ENCODE measurements at regions not wholly inside any gene's neighbourhood (a gene's known extent, or its start where the extent isn't known, plus 50 kb on each side); places are given as distances from the start of the nearest gene placed in this dataset.

DNA sequence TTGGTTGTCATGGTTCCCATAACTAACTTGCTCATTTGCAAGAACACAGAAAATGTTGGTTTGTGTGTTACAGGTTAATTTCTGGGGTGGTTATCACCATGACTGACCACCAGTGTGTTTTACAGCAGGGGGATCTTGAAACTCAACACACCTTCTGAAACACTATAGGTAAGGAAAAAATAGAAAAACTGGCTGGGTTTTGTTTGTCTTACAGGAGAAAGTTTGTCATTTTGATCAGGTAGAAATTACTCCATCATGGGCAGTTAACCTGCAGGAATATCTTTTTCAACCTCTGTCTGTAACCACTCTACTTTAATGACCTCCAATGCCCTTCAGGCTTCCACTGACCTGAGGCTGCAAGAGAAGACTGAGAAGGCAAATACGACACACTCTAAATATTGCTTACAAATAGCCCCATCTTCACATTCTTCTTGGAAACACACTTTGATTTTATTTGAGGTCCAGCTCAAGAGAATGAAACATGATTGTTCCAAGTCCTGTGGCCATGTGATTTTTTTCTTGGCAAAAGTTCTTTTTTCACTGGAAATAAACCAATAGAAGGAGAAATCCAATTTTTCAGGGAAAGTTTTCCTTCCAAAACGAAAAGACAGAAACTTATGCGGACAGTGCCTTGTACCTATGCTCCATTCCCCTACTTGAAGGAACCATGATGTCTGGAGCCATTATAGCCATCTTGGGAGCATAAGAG is 428.7 kb upstream of the SALL1 start:
- CTCF ChIA-PET, result interaction anchor here (1.2 kb wide), 2 partner anchors 11 to 45 kb away, joined by 3 read pairs; no protein-coding TSS in a partner anchor

DNA sequence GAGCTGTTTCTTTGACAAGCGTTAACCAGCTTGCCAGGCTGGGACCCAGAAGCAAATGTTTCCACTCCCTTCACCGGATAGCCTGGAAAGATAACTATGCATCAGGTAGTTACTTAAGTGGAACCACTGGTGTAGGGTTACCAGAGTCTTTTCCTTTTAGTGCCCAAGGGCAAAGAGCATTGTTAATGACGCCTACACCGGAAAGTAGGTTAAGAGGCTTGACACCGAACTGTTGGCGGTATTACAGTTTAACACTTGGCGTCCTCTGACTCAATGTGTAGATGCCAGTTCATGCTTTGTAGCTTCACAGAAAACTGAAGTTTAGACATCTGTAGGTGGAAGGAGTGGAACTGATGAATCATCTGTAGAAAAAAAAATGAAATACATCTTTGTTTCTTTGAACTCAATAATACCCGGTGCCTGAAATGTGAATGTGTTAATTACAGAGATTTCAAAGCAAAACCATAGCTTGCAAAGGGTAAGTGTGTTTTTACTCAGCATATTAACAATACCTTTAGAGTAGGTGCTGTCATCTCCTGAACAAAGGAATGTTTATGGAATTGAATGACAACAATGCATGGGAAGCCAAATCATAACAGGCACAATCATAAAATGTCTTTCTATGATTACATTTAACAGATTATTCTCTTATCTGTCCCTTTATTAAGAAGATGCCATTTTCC is 426.7 kb upstream of the SALL1 start:
- POLR2A ChIA-PET, result no interaction called here
- DNase-seq (ENCODE audit: extremely low spot score), result no peak
- CTCF ChIA-PET, result no interaction called here
- TF ChIP-seq, protein P1, sequence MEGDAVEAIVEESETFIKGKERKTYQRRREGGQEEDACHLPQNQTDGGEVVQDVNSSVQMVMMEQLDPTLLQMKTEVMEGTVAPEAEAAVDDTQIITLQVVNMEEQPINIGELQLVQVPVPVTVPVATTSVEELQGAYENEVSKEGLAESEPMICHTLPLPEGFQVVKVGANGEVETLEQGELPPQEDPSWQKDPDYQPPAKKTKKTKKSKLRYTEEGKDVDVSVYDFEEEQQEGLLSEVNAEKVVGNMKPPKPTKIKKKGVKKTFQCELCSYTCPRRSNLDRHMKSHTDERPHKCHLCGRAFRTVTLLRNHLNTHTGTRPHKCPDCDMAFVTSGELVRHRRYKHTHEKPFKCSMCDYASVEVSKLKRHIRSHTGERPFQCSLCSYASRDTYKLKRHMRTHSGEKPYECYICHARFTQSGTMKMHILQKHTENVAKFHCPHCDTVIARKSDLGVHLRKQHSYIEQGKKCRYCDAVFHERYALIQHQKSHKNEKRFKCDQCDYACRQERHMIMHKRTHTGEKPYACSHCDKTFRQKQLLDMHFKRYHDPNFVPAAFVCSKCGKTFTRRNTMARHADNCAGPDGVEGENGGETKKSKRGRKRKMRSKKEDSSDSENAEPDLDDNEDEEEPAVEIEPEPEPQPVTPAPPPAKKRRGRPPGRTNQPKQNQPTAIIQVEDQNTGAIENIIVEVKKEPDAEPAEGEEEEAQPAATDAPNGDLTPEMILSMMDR (IDR thresholded peaks at IDR 0.05; ENCODE audit: control extremely low read depth, extremely low read depth, low read depth, missing control alignments), result no peak

More for the DNA sequence above, 428.7 kb upstream of the SALL1 start:
- POLR2A ChIA-PET, result no interaction called here
- DNase-seq (ENCODE audit: extremely low spot score), result no peak
- TF ChIP-seq, protein P1 (IDR thresholded peaks at IDR 0.05; ENCODE audit: control extremely low read depth, extremely low read depth, low read depth, missing control alignments), result no peak

DNA sequence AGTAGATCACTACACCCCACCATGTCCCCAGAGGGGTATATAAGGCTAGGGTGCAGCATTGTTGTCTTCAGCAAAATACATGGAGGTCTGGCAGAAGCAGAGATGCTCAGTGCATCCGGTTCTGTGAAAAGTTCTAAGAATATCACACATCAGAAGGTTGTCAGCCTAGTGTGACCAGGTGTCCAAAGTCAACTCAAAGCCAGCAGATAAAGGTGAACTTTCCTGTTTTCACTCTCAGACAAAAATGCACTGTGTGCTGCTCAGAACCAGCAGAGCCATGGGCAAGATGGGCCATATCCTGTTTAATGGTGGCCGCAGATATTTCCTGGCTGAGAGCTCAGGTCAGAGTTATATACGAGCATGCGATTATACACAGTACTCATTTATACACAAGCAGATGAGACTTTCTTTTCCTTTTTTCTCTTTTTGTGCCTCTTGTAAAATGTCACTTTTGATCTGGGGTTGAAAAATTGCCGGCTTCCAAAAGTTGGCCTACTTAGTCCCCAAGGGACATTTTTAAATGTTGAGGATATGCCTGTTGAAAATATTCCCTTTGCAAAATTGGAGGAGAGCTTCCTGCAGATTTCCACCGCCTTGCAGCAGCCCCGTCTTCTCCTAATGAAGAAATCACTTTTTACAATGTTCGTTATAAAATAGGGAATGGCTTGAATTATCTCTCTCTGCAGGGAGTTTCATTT is 425.6 kb upstream of the SALL1 start:
- ChIA-PET CTCF (no interaction called here), POLR2A (no interaction called here)
- no peak for DNase-seq (ENCODE audit: extremely low spot score)
- TF ChIP-seq, protein P1 (IDR thresholded peaks at IDR 0.05; ENCODE audit: control extremely low read depth, extremely low read depth, low read depth, missing control alignments), result no peak

DNA sequence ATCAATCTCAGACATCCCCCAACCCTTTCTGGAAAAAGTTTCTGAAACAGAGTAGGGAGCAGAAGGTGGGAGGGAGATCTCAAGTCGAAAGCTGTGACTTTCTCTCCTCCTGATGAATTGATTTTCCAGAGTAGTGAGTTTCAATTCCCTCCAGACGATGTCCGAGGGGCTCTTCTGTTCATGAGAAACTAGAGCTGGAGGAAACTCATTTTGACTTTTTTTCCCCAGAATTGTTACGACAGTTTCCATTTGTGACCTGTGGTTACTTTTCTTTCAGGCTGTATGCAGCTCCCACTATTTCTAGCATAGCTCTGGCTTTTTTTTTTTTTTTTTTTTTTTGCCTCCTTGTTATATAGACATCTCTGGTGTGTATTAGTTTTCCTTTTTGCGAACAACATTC is 422.1 kb upstream of the SALL1 start:
- CTCF ChIA-PET, result no interaction called here
- POLR2A ChIA-PET, result no interaction called here
- TF ChIP-seq, protein P1 (IDR thresholded peaks at IDR 0.05; ENCODE audit: control extremely low read depth, extremely low read depth, low read depth, missing control alignments), result no peak
- DNase-seq (ENCODE audit: extremely low spot score), result no peak

DNA sequence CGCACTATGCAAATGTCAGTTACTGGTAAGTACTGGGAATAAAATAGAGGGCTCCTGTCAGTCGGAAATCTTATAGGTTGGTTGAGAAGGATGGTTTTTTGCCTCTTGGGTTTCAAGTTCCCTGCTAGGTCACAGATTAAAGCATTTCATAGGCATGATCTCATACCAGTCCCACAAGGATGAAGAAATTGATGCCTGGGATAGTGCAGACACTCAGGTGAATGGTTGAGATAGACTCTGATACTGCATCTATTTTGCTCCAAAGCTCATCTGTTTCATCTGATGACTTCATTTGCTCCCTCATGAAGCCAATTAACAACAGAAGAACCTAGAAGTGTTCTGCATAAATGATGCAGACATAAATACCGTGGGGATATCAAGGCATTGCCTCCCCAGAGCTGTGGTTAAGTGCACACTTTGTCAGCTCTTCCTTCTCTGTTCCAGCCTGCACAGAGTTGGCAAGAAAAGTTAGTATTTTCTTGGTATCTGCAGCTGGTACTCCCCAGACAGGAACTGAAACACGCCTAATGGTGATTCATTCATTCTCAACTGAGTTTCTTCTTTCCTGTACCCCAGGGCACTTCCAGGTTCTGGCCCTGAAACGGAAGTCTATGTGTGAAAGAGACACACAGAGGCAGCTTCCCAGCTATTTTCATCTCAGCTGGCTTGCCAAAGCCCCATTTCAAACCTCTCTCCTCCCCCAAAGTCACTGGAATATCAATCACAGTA is 418.3 kb upstream of the SALL1 start:
- CTCF ChIA-PET, result interaction anchor here (1.6 kb wide), 1 partner anchor 10 kb away, joined by 3 read pairs; no protein-coding TSS in a partner anchor
- TF ChIP-seq, protein P1 (IDR thresholded peaks at IDR 0.05; ENCODE audit: control extremely low read depth, extremely low read depth, low read depth, missing control alignments), result no peak
- no peak for DNase-seq (ENCODE audit: extremely low spot score)
- POLR2A ChIA-PET, result no interaction called here

DNA sequence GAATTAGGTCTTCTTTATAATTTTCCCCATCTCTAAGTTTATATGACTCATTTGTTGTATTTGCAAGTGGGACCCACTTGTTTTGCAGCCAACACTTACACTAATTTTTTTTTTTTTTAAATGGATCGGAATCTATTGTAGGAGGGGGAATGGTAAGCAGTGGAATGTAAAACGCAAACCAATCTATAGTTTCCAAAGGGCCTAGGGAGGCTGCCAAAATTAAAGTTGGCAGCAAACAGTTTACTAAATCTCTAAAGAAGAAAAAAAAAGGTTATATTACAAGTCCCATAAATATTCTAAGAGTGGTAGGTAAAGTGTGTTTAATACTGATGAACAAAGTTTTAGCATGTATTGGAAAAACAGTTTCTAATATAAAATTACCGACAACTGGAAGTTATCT is 416.8 kb upstream of the SALL1 start:
- TF ChIP-seq, protein P1 (IDR thresholded peaks at IDR 0.05; ENCODE audit: control extremely low read depth, extremely low read depth, low read depth, missing control alignments), result no peak
- ChIA-PET CTCF (interaction anchor here (1.6 kb wide), 1 partner anchor 11 kb away, joined by 3 read pairs; no protein-coding TSS in a partner anchor), POLR2A (no interaction called here)
- DNase-seq (ENCODE audit: extremely low spot score), result no peak

Measured in GM10248 (cell line).